ENCODE measurements at regions not wholly inside any gene's neighbourhood (a gene's known extent, or its start where the extent isn't known, plus 50 kb on each side); places are given as distances from the start of the nearest gene placed in this dataset.

- TF ChIP-seq CTCF (IDR thresholded peaks at IDR 0.05 in 2 of 3, conservative IDR thresholded peaks at IDR 0.05 in 1 of 3; ENCODE audit: borderline replicate concordance in 1 of 3, insufficient read depth in 1 of 3, low read depth in 2 of 3, low read length in 2 of 3) (no peak), REST (IDR thresholded peaks at IDR 0.05; ENCODE audit: low read depth) (no peak), ZFX (IDR thresholded peaks at IDR 0.05) (no peak), POLR2A (IDR thresholded peaks at IDR 0.05; ENCODE audit: borderline replicate concordance, extremely low read depth, insufficient read depth, insufficient read length) (no peak), POLR2AphosphoS5 (IDR thresholded peaks at IDR 0.05; ENCODE audit: low read depth, low read length) (no peak), TCF7L2 (IDR thresholded peaks at IDR 0.05; ENCODE audit: borderline replicate concordance, extremely low read depth, insufficient read depth, insufficient read length) (no peak), MAX (IDR thresholded peaks at IDR 0.05) (no peak), ELF1 (IDR thresholded peaks at IDR 0.05; ENCODE audit: borderline replicate concordance, low read depth) (no peak), SIN3A (IDR thresholded peaks at IDR 0.05; ENCODE audit: low read depth) (no peak), SP1 (IDR thresholded peaks at IDR 0.05; ENCODE audit: low read depth) (no peak), JUND (IDR thresholded peaks at IDR 0.05) (no peak)
Measured at GRCh38 chr7:86006909-86007308, 636.8 kb upstream of the GRM3 start.
